SH-SY5Y (cell line): ENCODE measurements at regions not wholly inside any gene's neighbourhood (a gene's known extent, or its start where the extent isn't known, plus 50 kb on each side); places are given as distances from the start of the nearest gene placed in this dataset.

Experiments
- GATA2 ChIP-seq: IDR thresholded peaks from 2 replicates; pipeline ENCODE4 v1.6.1; 2011; ENCODE audit warnings: mild to moderate bottlenecking, low read depth, low read length
- GATA3 ChIP-seq: IDR thresholded peaks from 2 replicates; pipeline ENCODE4 v1.6.1; 2011; ENCODE audit warnings: low read depth, mild to moderate bottlenecking, low read length, moderate library complexity

DNA sequence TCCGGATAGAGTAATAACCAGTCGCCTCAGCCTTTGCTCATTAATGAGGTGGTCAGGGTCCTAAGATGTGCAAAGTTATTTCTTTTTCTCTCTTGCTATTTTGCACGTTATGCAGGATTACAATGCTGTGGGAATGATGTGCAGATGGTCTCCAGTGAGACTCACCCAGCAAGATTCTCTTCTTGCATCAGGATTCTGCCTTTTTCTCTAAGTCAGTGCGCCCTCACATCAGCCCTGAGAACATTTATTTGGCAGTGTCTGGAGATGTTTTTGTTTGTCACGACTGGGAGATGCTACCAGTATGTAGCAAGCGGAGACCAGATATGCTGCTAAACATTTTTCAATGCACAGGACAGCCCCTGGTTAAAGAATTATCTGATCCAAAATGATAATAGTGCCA, 280.3 kb upstream of the WWC1 start:
- TF ChIP-seq GATA2 = no peak
- no peak for TF ChIP-seq GATA3

DNA sequence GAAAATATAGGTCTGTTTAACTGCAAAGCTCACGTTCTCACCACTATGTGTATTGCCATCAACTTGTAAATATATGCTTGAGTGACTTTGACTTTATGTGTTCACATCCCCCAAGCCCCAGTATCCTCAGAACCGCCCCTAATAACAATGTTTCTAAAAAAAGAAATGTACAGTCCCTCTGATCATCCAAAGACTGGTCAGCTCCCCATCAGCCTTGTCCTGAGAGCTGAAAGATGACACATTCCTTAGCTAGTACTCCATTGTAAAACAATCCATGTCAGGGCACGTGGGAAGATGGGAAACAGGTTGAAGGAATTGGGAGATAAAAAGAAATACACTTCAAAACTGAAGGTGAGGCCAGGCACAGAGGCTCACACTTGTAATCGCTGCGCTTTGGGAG, 279.4 kb upstream of the WWC1 start:
- TF ChIP-seq GATA3 (no peak), GATA2 (no peak)

DNA sequence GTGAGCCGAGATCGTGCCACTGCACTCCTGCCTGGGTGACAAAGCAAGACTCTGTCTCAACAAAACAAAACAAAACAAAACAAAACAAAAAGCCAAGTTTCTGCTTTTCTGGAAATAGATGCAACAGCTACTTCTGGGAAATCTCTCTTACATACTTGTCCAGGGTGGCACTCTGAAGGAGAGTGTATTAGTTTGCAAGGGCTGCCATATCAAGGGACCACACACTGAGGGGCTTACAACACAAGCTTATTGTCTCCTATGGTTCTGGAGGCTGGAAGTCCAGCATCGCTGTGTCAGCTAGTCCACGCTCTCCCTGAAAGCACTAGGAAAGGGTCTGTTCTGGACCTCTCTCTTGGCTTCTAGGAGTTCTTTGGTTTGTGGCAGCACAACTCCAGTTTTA, 277.9 kb upstream of the WWC1 start:
- TF ChIP-seq GATA3 (no peak), GATA2 (no peak)

DNA sequence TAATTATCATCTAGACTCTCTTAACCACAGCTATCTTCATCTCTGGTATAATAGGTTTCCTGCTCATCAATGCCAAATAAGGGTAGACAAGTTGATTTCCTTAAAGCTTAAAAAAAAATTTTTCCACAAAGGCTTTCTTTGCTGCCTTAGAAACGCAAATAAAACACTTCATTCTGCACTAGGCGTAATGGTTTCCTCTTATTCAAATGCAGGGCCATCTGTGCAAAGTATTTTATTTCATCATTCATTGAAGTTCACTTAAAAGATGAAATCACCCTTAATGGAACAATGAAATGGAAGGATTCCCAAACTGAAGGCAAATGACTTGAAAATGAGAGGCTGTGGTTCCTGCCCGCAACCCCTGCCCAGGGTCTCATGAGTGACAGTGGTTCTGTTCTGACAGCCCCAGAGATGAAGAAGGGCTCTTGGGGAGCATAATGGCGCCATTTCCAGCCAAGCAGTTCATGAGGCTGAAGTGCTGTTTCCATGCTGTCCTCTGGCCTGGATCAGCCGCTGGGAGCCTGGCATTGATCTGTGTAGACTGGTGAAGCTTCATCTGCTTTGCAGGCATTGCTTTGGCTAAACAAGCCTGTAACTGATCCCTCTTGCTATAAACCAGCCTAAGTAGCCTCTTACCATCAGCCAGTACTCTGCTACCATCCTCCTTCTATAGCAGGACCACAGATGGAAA, 276.9 kb upstream of the WWC1 start:
- no peak for TF ChIP-seq GATA3
- TF ChIP-seq GATA2 = no peak

DNA sequence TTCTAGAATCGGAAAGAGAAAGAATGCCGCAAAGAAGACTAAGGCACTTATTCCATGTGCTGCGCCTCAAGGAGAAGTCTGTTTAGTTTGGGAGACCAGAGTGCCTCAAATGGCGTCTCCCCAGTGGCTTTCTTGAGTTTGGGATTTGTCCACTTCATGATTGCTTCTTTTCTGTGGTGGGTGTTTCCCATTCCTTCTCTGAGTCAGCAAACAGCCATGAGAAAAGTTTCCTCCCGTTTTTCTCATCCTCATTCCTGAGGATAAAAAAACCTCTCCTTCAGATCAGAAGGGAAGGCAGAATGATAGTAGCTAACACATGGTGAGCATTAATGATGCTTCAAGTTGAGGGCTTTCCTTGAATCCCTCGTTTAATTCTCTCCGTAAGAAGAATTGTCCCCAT, 275.9 kb upstream of the WWC1 start:
- TF ChIP-seq GATA2 = no peak
- TF ChIP-seq GATA3 = no peak

DNA sequence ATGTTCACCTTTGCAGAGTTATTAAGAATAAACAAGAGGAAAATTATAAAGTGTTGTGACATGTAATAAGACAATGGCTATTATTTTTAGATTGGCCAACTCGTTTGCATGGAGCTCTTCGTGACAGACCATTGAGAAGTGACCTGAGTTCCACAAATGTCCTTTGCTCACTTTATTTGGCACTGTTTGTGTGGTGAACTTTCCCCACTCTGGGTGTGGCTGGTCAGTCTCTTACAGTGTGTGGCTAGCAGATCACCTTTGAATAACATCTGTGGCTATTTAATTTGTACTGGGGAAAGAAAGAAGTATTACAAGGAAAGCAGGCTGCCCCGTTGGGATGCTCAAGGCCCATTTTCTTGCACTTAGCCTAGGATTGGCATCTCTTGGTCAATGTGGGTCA, 274.1 kb upstream of the WWC1 start:
- no peak for TF ChIP-seq GATA3
- TF ChIP-seq GATA2 = no peak

DNA sequence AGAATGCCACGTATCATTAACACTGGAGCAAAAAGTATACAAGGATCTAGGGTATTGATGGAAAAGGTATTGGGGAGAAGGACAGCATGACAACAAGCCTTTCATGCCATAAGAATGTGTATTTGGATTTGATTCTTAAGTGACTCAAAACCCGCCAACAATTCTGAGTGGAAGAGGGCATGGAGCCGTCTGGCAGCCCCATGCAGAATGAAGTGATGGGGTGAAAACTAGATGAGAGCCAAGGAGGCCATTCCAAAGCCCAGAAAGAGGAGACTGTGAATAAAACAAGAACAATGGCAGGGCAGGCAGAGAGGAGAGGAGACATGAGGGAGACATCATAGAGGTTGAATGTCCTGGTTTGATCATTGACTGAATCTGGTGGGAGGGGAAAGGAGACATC, 272.3 kb upstream of the WWC1 start:
- no peak for TF ChIP-seq GATA3
- no peak for TF ChIP-seq GATA2

DNA sequence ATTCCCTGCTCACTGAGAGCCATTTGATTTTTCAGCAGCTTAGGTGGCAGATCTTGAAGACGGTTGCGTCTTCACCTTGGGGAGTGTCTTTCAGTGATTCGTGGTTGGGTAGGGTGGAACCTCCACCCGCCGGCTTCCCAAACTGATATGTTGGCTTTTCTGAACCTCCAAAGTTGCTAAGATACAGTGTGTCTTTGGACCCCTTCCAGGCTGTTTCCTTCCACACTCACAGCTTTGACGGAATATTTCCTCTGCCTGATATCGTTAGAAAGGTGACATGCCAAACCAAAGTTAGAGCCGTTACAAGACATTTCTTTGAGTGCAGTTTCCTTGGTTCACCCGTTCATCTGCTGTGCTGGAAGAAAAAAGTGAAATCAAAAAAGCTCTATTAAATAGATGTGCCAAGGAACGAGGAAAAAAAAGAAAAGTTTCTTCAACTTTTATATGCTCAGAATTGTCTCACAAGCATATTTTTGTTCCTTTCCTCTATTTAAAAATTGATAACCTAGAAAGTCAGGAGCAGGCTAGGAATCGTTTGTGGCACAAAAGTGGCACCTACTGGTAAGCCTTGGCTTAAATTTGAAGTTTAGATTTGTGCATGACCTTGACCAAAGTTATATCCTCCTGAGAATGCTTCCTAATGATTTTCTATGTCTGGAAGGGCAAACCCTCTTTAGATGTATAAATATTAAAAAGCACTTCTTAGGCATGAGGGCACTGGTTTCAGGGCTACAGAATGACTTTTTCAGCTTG, 270.7 kb upstream of the WWC1 start:
- no peak for TF ChIP-seq GATA2
- no peak for TF ChIP-seq GATA3

DNA sequence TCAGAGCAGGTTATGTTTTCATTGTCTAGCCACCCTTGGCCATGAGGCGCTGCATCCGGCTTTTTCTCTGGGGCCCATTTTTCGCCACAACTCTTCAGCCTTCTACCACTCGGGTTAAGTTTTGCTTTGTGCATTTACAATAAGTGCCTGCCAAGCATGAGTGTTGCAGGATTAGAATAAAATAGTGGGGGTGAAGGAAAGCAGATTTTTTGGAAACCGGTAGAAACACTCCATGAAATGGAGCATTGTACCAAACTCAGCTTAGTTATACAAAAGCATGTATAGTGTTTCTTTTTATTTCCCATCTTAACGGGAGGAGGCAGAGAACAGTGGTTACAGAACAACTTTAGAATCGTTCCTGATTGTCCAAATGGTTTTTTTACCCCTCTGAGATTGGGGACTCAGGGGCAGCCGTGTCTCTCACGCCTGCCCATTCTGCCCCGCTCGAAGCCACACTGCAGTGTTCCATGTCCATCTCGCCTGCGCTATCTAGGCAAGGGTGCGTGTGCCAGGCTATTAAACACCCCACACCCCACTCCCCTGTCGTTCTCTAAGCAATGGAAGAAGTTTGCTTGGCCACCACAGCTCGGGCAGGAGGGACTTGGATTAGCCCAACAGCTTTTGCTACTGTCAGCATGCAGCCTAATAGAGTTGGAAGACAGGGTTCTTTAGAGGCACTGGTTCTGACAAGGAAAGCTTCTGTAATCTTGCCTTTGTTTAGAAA, 268.8 kb upstream of the WWC1 start:
- TF ChIP-seq GATA3 (no peak), GATA2 (no peak)

DNA sequence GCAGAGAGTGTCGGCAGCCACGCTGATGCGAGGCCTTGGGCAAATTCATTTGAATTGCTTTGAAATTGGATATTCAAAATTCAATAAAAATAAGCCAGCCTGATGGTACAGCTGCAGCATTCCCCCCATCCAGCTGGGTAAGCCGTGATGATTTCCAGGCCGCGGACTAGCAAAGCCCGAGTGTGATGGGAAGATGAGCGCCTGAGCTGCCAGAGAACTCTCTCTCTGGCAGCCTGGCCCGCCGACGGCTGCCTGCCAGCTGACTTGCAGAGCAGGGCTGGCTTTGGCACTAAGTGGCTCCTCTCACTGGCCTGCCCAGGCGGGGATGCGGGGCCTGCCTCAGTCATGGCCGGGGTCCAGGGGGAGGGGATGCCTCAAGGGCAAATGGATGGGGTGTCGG, 268.3 kb upstream of the WWC1 start:
- TF ChIP-seq GATA2 (peak; percentile 45; the same call in 1 of the 2 replicates), GATA3 (no peak)

DNA sequence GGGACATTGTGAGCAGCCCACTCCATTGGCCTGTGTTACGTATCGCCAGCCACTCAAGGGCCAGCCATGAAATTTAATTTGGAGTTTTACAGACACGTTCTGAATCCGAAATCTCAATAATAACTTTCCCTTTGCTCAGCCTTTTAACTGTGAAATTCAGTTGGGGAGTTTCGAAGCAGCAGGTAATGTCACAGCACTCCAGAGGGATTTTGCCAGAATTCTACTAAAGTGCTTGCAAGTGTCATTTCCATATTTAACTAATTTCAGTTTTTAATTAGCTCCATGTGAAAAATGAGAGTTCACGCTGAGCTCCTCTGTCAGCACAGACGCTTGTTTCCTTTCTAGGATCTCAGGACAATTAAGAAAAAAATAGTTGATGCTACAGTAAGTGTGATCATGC, 267.1 kb upstream of the WWC1 start:
- TF ChIP-seq GATA3 = no peak
- no peak for TF ChIP-seq GATA2

DNA sequence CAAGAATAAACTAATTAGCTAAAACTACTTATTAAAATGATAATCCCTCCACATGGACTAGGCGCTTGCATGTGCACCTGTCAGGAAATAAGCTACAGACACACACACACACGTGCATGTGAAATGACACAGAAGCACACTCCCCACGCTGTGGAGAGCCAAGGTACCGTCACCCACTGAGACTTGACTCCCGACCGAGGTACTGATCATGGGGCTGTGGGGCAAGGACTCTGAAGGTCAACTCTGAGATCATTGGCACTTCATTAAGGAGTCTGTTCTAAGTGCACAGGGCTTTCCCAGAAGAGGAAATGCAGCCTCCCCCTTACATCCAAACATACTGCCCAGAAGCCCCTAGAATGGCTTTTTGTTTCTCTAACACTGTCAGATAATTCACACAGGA, 264.4 kb upstream of the WWC1 start:
- TF ChIP-seq GATA3 (no peak), GATA2 (no peak)

DNA sequence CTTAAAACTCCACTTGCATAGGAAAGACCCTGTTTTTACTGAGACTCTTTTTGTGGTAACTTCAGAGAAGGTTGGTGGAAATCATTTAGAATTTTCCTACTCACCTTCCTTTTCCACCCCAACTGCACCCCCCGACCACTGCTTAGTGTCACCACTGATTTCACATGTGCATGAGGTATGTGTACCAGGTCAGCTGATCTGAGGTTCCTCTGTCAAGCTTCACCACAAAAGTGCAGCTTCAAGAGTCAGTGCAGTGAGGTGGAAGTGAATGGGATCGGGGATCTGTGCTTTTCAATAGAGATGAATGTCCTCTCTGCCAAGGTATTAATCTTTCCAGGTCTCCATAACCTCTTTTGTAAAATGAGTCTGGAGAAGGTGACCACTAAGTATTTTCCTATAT, 260.5 kb upstream of the WWC1 start:
- TF ChIP-seq GATA2 = no peak
- no peak for TF ChIP-seq GATA3

DNA sequence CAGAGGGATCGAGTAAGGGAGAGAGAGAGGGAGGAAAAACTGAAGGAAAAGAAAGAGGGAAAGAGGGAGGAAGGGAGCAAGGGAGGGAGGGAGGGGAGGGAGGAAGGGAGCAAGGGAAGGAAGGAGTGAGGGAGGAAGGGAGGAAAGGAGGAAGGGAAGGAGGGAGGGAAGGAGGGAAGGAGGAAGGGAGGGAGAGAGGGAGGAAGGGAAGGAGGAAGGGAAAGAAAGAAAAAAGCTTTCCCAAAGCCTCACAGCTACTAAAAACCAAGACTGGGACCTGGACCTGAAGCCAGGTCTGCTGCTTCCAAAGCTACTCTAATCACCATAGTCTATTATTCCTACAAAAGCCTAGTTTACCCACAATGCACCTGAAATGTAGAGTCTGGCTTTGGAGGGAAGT, 259.8 kb upstream of the WWC1 start:
- TF ChIP-seq GATA2 (no peak), GATA3 (no peak)

DNA sequence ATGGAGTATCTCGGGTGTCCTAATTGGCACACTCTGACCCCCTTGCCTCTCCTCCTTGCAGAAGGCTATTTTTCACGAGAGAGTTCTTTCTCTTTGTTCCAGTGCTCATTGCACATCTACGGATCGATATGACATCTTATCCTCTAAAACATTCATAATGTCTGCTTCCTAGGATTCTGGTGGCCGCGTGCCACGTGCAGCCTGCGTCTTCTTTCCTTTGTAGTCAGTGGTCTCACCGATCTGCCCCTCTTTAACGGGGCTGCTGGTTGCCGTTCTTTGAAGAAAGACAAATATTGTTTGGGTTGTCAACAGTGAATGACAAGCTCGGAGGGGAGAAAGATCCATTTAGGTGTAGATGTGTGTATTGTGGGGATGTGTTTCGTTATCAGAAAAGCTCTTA, 252.4 kb upstream of the WWC1 start:
- TF ChIP-seq GATA2 = no peak
